HG03064 (cell line): ENCODE measurements at regions not wholly inside any gene's neighbourhood (a gene's known extent, or its start where the extent isn't known, plus 50 kb on each side); places are given as distances from the start of the nearest gene placed in this dataset.
"Not testable (repeated sequence)": the region's sequence is repeated elsewhere in the genome, so short reads cannot be mapped to it uniquely, and the experiment has no call there.

Source experiments
- ATAC-seq: cut with Tn5 transposase; IDR thresholded peaks from one replicate; pipeline ENCODE4 v1.9.1; 2021; ENCODE audit warnings: low read depth; ENCODE audit not compliant: unreplicated experiment

DNA sequence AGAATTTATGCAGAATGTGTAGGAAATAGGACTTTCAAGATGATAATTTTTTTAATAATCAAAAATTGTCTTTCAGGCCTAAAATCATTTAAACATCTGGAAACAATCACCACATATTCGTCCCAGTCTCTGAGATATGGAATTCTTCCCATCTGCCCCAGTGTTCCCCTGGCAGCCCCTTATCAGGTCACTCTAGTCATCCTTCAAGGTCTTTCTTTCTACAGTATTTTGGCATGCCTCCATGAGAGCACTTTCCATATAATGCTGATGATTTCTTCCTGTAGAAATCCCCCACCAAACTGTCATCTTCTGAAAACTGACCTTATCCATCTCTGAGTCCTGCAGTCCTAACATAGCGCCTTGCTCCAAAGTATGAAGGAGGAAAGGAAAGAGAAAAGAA lies 422.1 kb downstream of the RPS29 start:
- no peak for ATAC-seq

DNA sequence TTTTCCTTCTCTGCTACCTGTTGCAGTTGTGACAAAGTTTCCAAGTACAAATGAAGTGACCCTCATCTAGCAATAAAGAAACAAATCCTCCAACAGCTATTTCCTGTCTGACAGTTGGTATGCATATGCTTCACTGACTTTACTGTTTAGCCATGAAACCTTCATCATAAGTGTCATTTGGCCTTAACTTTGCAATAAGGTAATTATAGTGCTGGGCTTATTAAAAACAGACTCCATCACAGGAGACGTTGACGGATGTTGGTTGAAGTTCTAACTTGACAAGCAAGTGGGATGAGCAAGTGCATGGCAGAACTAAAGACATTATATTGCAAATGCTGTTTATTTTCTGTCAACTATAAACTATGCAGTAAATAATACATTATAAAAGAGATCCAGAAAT lies 425.2 kb downstream of the RPS29 start:
- ATAC-seq, result no peak

DNA sequence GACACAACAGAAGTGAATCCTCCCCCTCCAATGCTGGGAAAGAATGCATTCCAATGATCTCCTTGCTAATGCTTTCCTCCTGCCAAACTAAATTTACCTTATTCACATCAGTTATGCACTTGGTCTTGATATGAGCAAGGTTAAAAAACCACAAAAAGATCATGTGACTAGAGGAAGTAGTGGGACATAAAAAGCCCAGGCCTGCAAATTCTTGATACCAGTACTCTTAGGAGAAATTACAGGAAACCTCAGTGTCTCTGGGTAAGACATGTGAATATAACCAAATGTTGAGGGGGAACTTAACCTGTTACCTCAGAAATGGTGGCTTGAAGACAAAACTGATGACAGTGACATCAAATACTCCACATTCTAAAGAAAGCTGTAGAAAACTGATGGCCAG lies 427.1 kb downstream of the RPS29 start:
- no peak for ATAC-seq

DNA sequence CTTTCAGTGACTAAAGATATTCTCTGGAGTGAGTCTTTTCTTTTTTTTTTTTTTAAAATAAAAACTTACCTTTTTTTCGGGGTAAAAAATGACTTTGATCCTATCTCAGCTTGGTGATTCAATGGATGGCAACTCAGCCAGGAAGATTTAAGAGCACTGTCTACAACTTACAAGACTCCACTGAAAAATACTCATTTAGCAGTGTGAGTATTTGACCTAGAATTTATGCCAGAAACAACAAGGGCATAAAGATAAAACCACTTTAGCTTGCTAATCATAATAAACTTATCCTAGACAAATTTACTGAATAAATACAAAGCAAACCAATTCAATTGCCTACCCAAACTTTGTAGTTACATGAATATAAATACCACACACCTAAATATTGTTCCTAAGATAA lies 446.6 kb downstream of the RPS29 start:
- no peak for ATAC-seq

DNA sequence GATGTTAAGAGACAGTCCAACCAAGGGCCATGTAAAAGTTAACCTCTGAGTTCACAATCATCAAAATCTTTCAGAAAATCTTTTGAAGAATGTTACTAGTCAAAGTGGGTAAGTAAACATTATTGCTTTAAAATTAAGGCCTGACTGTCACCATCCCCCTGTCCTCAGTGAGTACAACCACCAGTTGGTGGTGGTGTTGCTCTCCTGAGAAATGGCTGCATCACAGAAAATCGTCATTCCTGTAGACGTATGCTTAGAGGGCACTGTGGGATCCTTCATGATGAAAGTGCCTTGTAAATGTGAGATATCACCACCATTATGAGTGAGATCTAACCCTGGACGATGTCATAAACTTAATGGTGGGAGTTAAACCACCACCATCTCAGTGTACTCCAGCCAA lies 451.2 kb downstream of the RPS29 start:
- no peak for ATAC-seq

DNA sequence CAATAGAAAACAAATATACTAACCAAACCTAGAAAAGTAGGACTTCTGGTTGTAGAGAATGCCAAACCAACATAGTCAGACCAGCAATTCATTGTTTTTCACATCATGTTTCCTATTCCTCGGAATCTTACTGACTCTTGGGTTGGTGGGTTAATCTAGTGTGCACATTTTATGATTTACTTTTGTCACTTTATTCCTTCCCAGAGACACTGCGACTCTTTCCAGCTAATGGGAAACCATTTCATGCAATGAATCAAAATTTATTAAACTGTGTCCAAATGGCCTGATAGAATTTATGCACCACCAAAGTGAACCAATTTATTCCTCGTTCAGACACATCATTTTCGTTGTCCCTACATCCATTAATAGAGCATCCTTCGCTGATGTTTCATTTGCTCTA lies 464.9 kb downstream of the RPS29 start:
- ATAC-seq, result no peak

DNA sequence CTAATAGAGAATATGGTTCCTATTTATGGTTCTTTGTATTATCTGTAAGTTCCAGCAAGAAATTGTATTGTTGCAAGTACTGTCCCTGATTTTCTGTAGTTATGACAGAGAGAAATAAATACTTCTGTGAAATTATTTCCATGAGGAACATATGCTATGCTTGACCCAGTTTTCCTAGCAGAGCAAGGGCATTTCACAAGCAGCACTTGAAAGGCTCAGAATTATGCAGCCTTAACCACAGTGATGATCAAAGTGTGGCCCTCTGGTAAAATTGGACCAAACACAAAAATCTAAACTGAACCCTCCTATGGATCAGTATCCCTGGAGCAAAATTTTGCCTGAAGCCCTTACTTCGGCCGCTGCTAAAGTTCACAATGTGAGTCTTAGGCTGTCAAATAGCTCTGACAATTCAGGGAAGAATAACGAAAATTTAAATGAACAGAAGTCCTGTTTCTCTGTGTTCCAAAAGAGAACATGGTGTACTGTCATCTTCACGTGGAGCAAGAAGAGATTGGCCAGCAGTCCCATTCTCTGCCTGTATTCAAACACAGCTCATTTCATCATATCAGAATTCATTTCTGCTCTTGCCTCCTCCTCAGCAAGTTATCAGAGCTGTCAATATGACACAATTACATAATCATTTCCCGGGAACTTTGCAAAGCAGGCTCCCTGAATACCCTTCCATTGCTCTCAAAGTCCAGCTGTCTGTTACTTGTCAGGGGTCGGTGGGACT lies 471.9 kb downstream of the RPS29 start:
- no peak for ATAC-seq

DNA sequence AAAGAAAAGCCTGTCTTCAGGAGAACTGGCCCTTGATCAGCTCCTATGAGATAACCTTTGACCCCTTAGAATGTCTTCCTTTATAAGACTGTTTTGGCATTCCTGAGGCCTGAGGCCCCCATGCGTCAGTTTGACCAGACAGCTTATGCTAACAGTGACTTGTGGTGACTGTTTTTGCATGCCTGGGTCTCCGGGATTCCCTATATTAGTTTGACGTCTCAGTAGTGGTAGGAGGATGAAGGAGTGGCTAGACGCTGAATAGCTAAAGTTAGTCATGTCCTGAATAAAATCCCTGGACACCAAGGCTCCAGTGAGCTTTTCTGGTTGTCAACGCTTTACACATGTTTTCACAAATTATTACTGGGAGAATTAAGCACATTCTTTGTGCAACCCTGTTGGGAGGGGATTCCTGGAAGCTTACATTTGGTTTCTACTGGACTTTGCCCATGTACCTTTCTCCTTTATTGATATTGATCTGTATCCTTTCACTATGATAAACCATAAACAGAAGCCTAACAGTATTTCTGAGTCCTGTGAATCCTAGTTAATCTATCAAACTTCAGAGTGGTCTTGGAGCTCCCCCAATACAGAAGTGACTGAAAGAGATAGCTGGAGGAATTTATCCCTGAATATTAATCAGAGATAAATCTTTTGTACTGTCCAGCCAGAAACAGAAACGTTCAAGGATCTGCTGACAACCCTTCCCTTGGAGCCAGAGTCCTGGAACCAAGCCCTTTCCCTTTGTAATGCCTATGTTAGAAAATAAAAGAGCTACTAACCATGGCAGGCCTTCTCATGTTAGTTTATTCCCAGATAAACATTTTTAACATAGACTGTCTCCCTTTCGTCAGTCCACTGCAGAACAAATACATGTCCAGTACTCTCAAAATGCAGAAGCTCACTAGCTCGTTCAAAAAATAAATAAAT lies 479.2 kb downstream of the RPS29 start:
- ATAC-seq, result no peak

DNA sequence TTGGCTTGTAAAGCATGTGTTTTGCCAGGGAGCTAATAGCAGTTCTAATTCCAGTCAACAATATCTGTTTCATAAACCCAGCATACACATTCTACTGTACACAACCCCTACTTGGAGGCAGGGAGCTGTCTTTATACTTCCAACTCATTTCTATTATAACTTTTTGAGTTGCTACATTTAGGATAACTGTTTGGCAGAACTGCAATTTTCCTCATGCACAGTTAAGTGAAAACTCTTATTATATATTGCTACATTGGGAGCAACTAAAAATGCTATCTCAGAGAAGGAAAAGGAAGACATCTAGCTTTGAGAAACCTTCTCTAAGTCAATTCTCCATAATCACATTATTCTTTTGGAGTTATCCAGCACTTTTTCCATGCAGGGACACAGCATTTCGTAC lies 480.2 kb downstream of the RPS29 start:
- ATAC-seq, result no peak

DNA sequence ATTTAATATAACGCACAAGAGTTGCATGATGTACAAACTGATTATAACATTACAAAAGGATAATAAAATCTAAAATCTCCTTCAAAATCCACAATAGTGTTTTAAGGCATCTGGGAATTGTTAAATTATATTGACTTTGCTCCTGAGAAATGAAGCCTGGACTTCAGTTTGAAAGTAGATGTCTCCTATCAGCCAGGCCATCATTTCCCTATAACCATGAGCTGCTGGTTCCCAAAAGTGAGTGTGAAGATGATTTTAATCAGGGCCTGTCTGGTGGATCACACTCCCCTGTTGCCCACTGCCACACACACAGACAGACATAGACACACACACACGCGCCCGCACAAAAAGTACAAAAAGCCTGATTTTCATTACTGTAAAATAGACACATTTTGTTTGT lies 480.7 kb downstream of the RPS29 start:
- no peak for ATAC-seq

DNA sequence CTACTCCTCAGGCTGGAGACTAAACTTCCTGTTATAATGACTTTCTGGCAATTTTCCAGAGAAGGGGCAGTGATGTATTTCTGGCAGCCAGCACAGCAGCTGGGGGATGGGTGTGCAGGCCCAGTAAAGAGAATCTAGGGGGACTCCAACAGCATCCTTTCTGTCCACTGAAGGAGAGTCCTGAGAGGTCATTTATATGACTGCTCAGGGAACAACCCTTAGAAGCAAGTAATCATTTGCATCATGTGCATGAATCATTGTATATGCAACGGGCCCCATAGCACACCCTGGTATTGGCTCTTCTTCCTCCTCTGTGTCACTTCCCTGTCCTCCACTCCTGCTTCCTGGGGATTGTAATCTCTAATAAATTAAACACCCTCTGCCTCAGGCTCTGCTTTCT lies 493.8 kb downstream of the RPS29 start:
- ATAC-seq, result no peak

DNA sequence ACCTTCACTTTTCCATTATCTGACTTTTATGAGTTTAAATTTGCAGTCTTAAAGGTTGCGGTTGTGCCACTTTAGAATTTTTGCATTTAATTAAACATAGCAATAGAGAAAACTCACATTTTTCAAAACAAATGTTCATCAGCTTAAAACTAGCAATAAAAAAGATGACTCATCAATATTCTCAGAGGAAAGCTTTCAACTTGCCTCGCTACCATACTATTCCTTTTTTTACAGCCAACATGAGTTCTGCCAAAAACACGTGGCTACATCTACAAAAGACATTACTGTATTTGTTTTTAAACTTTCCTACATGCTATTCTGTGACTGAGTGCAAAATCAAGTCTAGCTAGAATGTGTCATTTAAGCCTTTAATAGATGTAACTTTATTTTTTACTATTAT lies 497.1 kb downstream of the RPS29 start:
- ATAC-seq, result no peak

DNA sequence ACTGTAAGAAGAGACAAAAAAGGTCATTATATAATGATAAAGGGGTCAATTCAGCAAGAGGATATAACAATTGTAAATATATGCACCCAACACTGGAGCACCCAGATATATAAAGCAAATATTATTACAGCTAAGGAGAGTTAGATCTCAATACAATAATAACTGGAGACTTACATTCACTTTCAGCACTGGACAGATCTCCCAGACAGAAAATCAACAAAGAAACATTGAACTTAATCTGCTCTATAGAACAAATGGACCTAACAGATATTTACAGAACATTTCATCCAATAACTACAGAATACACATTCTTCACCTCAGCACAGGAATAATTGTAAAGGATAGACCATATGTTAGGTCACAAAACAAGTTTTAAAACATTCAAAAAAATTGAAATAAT lies 512.9 kb downstream of the RPS29 start:
- ATAC-seq, result not testable (repeated sequence)

DNA sequence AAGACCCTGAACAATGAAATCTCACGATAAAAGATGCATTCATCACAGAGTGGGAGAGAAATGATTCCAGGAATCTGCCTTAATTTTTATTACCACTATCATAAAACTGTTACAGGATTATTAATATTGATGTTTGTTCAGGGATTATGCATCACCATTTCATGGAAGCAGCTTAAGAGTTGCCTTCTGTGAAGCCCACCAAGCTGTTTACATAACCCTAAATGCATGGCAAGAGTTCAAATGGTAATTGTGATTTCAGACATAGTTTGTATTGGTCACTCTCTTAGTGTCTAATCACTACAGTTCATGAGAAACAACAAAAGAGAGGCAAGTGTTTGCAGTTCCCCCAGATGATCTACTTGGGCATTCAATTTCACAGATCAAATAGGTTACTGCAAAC lies 527.7 kb downstream of the RPS29 start:
- no peak for ATAC-seq

DNA sequence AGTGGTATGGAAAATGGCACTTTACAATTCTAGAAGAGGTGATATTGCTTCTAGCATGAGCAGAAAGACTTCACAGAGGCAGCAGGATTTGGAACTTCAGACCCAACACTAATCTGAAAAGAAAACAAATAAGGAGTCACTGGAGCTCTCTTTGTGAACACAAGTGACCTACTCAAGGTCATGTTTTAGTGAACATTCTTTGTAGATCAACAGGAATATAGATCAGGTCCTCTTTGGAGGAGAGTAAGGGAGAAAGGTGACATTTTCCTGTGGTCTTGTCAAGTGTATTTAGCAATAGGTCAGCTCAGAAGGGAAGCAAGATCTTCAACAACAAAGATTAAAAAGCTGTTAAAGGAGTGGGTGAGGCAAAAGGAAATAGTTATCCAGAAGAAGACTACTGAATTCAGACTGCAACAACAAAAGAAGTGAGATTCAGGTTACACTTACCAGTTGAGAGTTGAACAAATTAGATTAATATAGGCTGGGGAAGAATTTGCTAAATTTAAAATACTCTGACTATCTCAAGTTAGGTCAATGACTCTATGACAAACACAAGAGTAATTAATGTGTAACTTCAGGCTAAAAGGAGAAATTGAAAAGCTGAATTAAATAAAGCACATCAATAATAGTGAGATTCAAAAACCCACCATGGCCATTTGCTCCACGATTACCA lies 528.2 kb downstream of the RPS29 start:
- ATAC-seq, result no peak

DNA sequence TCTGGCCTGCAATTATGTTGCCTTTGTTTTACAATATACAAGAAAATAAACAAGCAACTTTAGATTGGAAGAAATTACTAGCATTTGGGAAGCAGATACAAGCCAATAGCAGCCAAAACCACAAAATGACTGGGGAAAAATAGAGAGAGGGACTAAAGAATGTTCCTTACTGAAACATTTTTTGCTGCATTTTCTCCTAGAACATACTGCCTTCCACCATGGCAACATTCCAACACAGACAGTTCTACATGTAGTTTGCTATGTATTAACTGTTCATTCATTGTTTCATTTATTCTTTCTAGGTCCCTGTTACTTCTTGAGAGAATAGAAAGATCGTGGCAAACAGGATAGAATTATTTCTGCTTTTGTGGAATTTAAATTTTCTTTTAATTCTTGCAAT lies 530.2 kb downstream of the RPS29 start:
- ATAC-seq, result no peak

DNA sequence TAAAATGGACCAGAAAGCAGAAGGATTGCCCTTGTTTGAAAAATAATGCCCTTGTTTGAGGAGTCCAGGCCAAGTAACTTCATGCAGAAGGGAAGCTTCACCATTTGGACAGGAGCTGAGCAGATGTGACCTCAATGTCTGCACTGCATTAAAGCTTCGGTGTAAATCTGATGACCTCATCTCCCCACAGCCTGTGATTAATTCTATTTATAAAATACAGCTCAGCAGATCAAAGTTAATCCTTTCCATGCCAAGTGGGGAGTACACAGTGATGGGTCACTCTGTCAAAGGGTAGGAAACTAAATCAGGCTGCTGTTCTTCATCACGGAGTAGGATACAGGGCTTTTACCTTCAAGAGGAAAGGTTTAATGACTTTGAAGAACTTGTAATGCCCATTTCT lies 533.7 kb downstream of the RPS29 start:
- no peak for ATAC-seq

DNA sequence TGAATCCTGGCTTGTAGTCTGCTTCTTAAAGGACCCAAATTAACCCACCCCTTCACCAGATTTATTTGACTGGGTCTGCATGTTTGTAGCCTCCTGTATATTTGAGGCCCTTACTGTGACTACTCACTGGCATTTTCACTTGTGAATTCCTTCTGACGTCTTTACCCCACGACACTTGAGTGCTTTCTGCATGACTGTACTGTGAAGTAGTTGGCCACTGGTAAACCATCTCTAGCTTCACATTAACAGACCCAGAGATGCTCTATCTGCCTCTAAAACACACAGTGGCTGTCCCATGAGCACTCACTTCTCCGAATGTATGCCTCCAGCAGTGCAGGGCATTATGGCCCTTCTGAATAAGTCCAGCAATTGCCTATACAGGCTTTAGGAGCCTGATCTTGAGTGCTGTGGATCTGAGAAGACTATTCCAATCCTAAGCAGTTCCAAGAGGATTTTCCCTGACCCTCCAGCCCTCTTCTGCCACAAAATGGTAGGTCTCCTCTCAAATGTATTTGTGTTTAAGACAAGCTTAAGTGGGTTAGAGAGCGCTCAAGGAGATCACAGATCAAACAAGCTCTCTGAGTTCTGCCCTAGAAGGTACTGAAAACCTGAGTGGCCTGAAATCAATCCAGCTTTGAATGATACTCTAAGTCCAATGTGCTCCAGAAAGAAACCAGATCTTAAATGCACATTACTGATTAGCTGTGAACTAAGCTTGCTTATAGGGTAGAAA lies 534.7 kb downstream of the RPS29 start:
- ATAC-seq, result no peak

DNA sequence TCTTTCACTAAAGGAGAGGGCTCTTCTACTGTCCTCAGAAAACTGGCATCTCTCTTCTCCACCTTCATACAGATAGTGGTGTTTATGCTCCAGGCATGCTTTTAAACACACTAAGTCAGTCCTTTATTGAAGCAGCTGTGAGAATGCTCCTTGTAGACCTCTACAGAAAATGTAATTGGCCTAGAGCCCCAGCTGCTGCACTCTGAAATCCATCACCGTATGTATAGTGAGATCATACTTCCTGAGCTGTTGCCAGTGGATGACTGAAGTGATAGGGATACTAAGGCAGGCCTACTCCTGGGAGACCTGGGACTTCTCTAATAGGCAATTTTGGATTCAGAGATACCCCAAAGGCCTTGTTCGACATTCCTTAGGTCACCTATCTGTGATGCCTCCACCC lies 535.4 kb downstream of the RPS29 start:
- no peak for ATAC-seq

DNA sequence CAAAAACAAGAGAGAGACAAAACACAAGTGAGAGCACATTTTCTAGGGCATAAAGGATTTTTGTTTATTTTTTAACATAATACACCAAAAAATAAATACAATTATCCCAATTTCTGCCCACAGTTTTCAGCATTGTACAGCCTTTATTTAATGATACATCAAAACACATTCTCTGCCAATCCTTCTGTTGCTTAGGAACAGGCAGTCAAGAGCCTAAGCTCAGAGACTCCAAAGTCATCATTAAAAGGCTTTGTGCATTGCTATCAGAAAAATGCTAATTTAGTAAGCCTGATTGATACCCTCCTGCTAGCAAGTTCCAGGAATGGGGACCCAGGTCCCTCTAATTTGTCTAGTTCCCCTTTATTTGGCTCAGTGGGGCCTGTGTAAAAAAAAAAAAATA lies 536.5 kb downstream of the RPS29 start:
- no peak for ATAC-seq

DNA sequence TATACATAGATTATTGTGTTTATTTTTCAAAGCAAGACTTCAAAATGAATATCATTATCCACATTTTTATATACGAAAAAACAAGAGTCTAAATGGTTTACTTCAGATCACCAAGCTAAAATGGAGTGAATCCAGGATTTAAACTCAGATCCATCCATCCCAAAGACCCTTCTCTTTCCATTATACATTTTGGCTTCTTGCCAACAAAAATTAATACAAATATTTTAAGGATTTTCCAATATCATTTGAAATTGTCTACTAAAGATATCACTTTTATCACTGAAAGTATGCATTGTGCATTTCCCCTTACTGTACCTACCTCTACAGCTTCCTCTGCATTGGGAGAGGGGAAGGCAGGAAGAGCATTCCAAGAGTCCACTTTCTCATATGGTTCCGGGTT lies 541.2 kb downstream of the RPS29 start:
- no peak for ATAC-seq
